ENCODE measurements at regions not wholly inside any gene's neighbourhood (a gene's known extent, or its start where the extent isn't known, plus 50 kb on each side); places are given as distances from the start of the nearest gene placed in this dataset.

GRCh38 chr12:40632933-40633332 lies 59.3 kb upstream of the CNTN1 start:
- DNase-seq (ENCODE audit: low read depth in 2 of 2), result no peak
- H4K20me1 ChIP-seq (ENCODE audit: control insufficient read depth, extremely low read depth, insufficient read depth, low read length), result no peaks in the 10 kb centered on the region
- H3K36me3 ChIP-seq (ENCODE audit: control insufficient read depth, insufficient read depth, low read length), result no peaks in the 10 kb centered on the region
- no peaks in the 10 kb centered on the region for H3K9me3 ChIP-seq (ENCODE audit: control insufficient read depth, insufficient read depth, low read depth, low read length)
- no peaks in the 10 kb centered on the region for H3K4me1 ChIP-seq (ENCODE audit: control insufficient read depth, extremely low read depth, insufficient read depth, low read length)
- H3K4me2 ChIP-seq (ENCODE audit: extremely low read depth, insufficient read depth, low read length), result no peak overlapping the region
- TF ChIP-seq, protein P1, sequence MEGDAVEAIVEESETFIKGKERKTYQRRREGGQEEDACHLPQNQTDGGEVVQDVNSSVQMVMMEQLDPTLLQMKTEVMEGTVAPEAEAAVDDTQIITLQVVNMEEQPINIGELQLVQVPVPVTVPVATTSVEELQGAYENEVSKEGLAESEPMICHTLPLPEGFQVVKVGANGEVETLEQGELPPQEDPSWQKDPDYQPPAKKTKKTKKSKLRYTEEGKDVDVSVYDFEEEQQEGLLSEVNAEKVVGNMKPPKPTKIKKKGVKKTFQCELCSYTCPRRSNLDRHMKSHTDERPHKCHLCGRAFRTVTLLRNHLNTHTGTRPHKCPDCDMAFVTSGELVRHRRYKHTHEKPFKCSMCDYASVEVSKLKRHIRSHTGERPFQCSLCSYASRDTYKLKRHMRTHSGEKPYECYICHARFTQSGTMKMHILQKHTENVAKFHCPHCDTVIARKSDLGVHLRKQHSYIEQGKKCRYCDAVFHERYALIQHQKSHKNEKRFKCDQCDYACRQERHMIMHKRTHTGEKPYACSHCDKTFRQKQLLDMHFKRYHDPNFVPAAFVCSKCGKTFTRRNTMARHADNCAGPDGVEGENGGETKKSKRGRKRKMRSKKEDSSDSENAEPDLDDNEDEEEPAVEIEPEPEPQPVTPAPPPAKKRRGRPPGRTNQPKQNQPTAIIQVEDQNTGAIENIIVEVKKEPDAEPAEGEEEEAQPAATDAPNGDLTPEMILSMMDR (conservative IDR thresholded peaks at IDR 0.05 in 1 of 2, IDR thresholded peaks at IDR 0.05 in 1 of 2; ENCODE audit: low read depth in 1 of 2, low read length in 2 of 2), result no peak
- TF ChIP-seq EZH2 (IDR thresholded peaks at IDR 0.05; ENCODE audit: low read length, missing control alignments), result no peak
- H3K27ac ChIP-seq (ENCODE audit: insufficient read depth, low read length), result no peak overlapping the region
- H3K79me2 ChIP-seq (ENCODE audit: control insufficient read depth, insufficient read depth, low read length), result no peaks in the 10 kb centered on the region
- no peaks in the 10 kb centered on the region for H3K27me3 ChIP-seq (ENCODE audit: control insufficient read depth, insufficient read depth, low read length)
- no peak overlapping the region for H3K4me3 ChIP-seq (replicated peaks in 1 of 4; ENCODE audit: control extremely low read depth in 1 of 4, insufficient read depth in 1 of 4, low read depth in 3 of 4, low read length in 4 of 4)
- no peak overlapping the region for H2AFZ ChIP-seq (ENCODE audit: low read length)
- H3K9ac ChIP-seq (ENCODE audit: insufficient read depth, low read length), result no peak overlapping the region

DNA sequence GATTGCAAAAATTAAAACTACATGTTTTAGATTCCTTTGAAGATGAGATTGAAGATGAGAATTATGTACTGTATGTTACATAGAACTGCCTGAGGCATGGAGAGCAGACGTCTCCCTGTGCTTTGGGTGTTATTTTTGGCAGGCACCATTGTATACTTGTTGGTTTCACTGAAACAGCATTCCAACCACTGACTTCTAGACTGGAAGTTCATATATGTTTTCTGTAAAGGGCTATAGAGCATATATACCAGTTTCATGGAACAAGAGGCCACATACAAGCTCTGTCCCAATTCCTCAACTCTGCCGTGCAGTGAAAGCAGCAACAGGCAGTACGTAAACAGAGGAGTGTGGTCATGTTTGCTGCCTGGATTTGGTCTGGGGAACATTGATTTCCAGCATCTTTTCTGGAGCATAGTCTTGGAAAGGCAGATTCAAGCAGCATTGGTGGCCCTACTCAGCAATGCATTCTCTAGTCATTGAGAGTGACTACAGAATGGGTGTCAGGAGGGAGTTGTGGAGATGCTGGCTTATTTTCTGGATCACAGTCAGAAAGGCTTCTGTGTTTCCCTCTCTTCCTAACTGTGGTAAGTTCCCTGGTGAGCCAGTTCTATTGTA lies 57.6 kb upstream of the CNTN1 start:
- H3K4me3 ChIP-seq (replicated peaks in 1 of 4; ENCODE audit: control extremely low read depth in 1 of 4, insufficient read depth in 1 of 4, low read depth in 3 of 4, low read length in 4 of 4), result no peak overlapping the region
- no peaks in the 10 kb centered on the region for H3K4me1 ChIP-seq (ENCODE audit: control insufficient read depth, extremely low read depth, insufficient read depth, low read length)
- no peak overlapping the region for H3K9ac ChIP-seq (ENCODE audit: insufficient read depth, low read length)
- H3K79me2 ChIP-seq (ENCODE audit: control insufficient read depth, insufficient read depth, low read length), result no peaks in the 10 kb centered on the region
- H3K27me3 ChIP-seq (ENCODE audit: control insufficient read depth, insufficient read depth, low read length), result no peaks in the 10 kb centered on the region
- TF ChIP-seq EZH2 (IDR thresholded peaks at IDR 0.05; ENCODE audit: low read length, missing control alignments), result no peak
- TF ChIP-seq, protein P1 (conservative IDR thresholded peaks at IDR 0.05 in 1 of 2, IDR thresholded peaks at IDR 0.05 in 1 of 2; ENCODE audit: low read depth in 1 of 2, low read length in 2 of 2), result no peak
- no peak for DNase-seq (ENCODE audit: low read depth in 2 of 2)
- no peaks in the 10 kb centered on the region for H3K9me3 ChIP-seq (ENCODE audit: control insufficient read depth, insufficient read depth, low read depth, low read length)
- H3K4me2 ChIP-seq (ENCODE audit: extremely low read depth, insufficient read depth, low read length), result no peak overlapping the region
- no peaks in the 10 kb centered on the region for H4K20me1 ChIP-seq (ENCODE audit: control insufficient read depth, extremely low read depth, insufficient read depth, low read length)
- no peaks in the 10 kb centered on the region for H3K36me3 ChIP-seq (ENCODE audit: control insufficient read depth, insufficient read depth, low read length)
- H2AFZ ChIP-seq (ENCODE audit: low read length), result no peak overlapping the region
- H3K27ac ChIP-seq (ENCODE audit: insufficient read depth, low read length), result no peak overlapping the region

DNA sequence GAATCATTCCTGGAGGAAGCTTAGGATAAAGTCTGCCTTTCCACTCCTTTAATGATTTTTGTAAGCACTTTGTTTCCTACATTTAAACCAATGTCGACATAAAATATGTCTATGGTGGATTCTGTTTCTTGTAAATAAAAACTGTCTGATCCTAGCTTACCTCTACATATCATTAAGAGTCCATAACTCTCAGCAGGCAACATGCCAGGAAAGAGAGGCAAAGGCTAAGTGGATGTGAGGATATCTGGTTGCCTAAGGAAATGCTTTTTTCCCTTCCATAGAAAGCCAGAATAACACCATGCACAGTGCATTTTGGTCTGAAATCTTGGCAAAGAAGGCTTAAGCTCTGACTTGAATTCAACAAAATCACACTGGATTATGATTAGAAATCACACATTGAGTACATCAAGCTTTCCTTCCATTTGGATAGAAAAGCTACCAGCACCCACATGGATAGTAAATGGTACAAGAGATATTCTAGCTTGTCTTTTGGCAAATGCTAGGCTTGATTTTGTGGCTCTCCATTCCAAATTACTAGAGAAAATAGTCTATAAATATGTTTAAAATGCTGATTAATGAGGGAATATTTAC lies 57.0 kb upstream of the CNTN1 start:
- no peaks in the 10 kb centered on the region for H3K9me3 ChIP-seq (ENCODE audit: control insufficient read depth, insufficient read depth, low read depth, low read length)
- H4K20me1 ChIP-seq (ENCODE audit: control insufficient read depth, extremely low read depth, insufficient read depth, low read length), result no peaks in the 10 kb centered on the region
- TF ChIP-seq EZH2 (IDR thresholded peaks at IDR 0.05; ENCODE audit: low read length, missing control alignments), result no peak
- TF ChIP-seq, protein P1 (conservative IDR thresholded peaks at IDR 0.05 in 1 of 2, IDR thresholded peaks at IDR 0.05 in 1 of 2; ENCODE audit: low read depth in 1 of 2, low read length in 2 of 2), result no peak
- no peak overlapping the region for H3K4me2 ChIP-seq (ENCODE audit: extremely low read depth, insufficient read depth, low read length)
- H3K79me2 ChIP-seq (ENCODE audit: control insufficient read depth, insufficient read depth, low read length), result no peaks in the 10 kb centered on the region
- H3K27ac ChIP-seq (ENCODE audit: insufficient read depth, low read length), result no peak overlapping the region
- H3K4me1 ChIP-seq (ENCODE audit: control insufficient read depth, extremely low read depth, insufficient read depth, low read length), result no peaks in the 10 kb centered on the region
- H3K36me3 ChIP-seq (ENCODE audit: control insufficient read depth, insufficient read depth, low read length), result no peaks in the 10 kb centered on the region
- no peak overlapping the region for H3K9ac ChIP-seq (ENCODE audit: insufficient read depth, low read length)
- H2AFZ ChIP-seq (ENCODE audit: low read length), result no peak overlapping the region
- no peak for DNase-seq (ENCODE audit: low read depth in 2 of 2)
- no peaks in the 10 kb centered on the region for H3K27me3 ChIP-seq (ENCODE audit: control insufficient read depth, insufficient read depth, low read length)
- H3K4me3 ChIP-seq (replicated peaks in 1 of 4; ENCODE audit: control extremely low read depth in 1 of 4, insufficient read depth in 1 of 4, low read depth in 3 of 4, low read length in 4 of 4), result no peak overlapping the region
